HG03280 (cell line): ENCODE measurements at regions not wholly inside any gene's neighbourhood (a gene's known extent, or its start where the extent isn't known, plus 50 kb on each side); places are given as distances from the start of the nearest gene placed in this dataset.
"Not testable (repeated sequence)": the region's sequence is repeated elsewhere in the genome, so short reads cannot be mapped to it uniquely, and the experiment has no call there.

Source experiments
- ATAC-seq: cut with Tn5 transposase; IDR thresholded peaks from one replicate; pipeline ENCODE4 v1.9.1; 2021; ENCODE audit warnings: mild to moderate bottlenecking, moderate library complexity; ENCODE audit not compliant: unreplicated experiment

DNA sequence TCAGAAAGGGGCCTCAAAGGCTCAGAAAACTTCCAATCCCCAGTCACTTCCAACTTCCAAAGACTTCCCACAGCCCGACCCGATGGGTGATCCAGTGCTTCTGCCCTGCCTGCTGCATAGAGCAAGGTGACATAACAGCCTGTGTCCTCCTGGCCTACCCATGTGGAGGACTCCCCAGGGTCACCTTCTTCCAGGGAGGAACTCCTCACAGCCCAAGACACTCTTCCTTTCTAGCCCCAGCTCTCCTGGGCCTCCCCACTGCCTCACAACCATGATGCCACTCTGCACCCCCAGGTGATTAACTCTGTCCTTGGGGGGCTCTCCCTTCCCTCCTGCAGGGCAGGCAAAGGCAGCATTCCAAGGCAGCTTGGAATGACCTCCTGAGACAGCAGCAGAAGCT, 158.4 kb upstream of the PDE1C start:
- no peak for ATAC-seq

DNA sequence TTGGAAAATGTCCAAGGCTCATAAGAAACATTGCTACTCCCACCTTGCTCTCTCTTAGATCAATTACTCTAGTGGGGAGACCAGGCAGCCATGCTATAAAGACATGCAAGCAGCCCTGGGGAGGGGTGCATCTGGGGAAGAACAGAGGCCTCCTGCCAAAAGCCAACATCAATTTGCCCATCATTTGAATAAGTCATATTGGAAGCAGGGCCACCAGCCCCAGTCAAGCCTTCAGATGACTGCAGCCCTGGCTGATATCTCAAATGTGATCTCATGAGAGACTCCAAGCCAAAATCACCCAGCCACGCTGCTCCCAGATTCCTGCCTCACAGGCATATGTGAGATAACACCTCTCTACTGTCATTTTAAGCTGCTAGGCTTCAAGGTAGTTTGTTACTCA, 157.5 kb upstream of the PDE1C start:
- ATAC-seq: no peak

DNA sequence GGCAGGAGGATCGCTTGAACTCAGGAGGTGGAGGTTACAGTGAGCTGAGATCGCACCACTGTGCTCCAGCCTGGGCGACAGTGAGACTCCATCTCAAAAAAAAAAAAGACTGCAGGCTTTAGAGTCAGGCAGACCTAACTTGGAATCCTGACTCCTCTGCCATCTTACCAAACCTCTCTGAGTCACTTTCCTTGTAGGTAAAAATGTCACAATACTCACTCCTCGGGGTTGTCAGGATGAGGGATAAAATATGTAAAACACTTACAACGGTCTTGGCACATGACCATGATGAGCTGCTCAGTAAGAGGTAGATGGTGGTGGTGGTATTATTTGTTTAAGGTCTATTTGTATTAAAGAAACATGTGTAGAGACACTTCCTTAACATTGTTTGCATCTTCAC, 154.1 kb upstream of the PDE1C start:
- no peak for ATAC-seq

DNA sequence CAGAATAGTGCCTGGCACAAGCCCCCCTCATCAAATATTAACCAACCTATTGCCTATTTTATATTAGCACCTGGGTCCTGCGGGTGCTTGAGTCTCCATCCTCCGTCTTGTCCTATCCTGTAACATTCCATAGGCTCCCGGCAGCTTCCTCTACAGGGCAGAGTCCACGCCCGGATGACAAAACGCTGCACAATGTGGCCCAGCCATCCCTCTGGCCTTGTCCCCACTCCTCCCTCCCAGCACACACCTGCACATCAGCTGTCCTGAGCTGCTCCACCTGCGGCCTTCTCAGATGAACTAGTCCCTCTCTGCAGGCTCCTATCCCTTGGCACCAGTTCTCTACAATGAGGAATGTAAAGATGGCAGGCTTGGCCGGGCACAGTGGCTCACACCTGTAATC, 153.5 kb upstream of the PDE1C start:
- no peak for ATAC-seq

DNA sequence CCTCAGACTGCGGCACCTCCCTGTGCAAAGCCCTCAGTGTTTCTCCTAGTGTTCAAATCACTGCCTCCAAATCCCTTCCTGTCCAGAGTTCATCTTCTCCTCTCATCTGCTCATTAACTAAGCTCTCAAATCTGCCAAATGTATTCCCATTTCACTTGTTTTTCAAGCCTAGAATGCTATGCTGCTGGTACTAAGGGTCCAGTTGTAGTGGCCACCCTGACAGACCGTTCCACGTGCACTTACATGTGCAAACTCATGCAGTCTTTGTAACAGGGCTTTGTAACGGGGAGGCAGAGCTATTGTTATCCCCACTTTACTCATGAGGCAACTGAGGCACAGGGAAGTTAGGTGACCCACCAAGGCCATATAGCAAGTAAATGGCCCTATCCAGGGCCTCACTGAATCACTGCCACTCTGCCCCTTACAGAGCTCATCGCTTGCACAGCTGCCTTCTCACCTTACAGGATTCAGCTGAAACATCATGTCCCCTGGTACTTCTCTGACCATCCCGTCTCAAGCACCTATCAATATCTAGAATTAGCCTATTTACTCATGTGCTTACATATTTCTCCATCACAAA, 153.0 kb upstream of the PDE1C start:
- no peak for ATAC-seq

DNA sequence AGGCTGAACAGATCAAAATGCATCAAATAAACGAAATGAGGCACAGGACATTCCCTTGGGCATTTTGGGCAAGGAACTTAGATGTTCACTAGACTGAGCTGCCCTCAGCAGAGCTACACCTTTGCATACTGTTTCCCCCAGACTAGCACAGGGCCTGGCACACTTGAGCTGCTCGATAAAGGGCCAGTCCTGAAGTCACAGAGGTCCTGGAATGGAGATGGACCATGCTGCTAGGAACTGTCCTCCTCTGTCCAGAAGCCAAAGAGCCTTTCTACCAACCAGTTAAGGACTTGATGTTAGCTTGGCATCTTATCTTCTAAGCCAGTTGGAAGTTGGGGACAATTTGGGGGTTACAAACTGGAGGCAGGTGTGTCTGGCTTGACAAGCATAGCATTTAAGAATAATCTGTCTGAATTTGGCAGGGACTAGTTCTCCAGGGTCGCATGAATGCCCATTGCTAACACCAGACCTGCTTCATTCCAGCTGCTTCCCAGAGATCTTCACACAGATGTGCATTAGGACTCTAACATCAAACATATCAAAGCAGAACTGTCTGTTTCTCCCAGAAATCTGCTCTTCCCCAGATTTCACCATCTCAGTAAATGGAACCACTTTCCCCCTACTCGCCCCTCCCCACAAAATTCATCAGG, 152.2 kb upstream of the PDE1C start:
- ATAC-seq: no peak

DNA sequence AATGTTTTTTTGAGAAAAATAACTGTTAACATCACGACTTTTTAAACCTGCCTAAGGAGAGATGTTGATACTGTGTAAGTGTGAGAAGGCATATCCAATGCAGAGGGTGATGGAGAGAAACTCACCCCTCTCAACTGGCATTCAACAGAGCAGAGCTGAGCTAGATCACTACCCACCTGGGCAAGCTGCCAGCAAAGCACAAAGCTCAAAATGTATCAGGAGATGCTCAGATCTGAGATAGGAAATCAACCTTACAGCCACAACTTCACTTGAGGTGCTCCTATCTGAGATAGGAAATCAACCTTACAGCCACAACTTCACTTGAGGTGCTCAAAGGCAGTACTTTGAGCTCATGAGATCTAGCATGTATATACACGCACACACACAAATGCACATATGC, 151.5 kb upstream of the PDE1C start:
- no peak for ATAC-seq

DNA sequence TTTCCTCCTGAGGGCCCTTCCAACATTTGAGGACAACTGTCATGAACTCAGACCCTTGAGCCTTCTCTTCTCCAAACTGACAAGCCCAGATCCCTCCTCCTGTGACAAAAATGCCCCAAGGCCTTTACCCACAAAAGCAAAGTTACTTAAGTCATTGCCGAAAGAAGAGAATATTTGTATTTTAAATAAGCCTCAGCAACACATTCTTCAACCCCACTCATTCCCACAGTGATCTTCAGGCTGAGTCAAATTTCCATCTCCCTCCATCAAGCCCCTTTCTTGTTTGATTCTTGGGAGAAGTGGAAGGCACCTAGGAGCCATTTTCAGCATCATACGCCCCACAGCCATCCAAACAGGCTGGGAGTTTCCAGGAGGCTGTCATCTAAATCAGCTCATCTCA, 150.8 kb upstream of the PDE1C start:
- no peak for ATAC-seq

DNA sequence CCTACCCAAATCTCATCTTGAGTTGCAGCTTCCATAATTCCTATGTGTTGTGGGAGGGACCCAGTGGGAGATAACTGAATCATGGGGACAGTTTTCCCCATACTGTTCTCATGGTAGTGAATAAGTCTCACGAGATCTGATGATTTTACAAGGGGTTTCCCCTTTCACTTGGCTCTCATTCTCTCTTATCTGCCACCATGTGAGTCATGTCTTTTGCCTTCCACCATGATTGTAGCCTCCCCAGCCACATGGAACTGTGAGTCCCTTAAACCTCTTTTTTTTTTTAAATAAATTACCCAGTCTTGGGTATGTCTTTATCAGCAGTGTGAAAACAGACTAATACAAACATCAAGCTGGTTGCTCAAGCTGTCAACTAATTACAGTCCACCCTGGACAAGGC, 149.6 kb upstream of the PDE1C start:
- ATAC-seq: not testable (repeated sequence)

DNA sequence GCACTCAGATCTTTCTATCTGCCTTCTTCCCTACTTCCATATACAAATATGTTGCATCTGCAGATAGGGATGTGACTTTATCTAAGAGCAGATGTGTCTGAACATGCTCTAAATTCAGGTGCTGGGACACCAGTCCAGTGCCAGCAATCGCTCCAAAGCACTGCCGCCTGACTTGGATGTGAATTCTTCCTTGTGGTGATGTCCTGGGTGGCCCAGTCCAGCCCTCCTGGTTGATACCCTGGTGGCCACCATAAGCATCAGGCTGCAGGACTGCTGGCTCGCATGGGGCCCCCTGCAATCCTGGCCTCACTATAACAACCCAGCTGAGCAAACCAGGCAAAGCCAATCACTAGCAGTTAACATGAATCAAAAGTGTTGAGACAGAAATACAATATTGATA, 149.2 kb upstream of the PDE1C start:
- ATAC-seq: no peak

DNA sequence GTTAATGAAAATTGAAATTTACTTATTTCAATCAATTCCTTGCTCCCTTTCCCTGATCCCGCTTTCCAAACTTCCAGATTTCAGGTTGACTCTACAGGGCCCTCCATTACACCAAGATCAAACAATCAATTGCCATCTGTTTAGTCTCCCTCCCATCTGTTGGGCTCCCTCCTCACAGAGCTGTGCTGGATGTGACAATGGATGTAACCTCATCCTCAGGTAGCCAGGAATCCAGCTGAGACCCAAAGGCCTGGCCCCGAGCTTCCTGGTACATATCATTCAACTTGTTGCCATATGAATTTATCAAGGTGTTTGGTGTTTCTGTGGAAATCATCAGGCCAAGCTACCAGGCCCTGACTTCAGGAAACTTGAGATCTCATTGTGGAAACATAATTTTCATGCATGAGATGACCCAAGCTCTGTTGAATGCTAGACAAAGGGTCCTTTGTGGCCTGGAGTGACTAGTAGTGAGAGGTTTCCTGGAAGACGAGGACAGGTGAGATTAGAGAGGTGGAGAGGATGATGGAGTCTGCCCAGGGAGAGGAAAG, 148.6 kb upstream of the PDE1C start:
- ATAC-seq: no peak

DNA sequence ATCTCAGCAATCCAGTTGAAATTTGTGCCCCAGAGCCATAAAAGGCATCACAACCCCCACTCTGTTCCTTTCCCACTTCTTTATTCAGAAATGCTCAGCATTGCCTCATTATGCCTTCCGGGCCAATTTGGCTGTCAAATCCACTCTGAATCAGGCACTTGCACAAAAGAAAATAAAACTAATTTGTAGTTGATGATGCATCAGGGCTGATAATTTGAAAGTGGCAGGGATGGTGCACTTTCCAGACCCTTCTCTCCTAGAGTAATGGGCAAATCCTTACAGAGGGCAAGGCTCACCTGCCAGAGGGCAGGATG, 147.9 kb upstream of the PDE1C start:
- no peak for ATAC-seq

DNA sequence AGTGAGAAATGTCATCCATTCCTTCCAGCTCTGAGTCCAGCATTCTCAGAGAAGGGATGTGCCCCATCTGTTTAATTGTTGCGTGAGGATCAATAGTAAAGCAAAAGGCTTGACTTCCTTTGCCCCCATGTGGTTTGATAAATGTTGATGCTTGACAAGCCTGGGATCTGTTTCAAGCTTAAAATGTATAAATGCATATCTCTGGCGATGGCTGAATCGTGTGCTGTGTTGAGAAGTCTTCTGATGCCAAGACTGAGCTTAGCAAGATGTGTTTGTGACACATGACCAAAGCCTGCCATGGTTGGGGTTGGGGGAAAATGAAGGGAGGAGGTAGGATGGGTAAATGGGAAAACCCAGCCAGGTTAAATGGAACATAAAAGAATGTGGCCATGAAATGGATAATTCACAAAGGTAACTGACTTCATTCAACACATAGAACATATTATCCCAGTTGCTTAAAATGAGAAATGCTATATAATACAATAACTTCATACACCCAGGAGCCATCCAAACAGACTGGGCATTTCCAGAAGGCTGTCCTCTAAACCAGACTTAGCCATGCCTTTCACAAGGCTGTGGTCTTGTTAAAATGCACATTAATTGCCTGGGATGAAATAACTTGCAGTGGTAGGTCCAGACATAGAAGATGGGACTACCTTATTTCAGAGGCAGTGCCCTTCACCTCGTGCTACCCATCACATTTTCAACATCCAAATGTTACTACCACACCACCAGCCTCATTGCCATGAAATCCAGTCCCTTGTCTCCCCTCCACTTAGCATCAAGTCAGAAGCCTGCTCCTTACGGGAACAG, 147.3 kb upstream of the PDE1C start:
- no peak for ATAC-seq

DNA sequence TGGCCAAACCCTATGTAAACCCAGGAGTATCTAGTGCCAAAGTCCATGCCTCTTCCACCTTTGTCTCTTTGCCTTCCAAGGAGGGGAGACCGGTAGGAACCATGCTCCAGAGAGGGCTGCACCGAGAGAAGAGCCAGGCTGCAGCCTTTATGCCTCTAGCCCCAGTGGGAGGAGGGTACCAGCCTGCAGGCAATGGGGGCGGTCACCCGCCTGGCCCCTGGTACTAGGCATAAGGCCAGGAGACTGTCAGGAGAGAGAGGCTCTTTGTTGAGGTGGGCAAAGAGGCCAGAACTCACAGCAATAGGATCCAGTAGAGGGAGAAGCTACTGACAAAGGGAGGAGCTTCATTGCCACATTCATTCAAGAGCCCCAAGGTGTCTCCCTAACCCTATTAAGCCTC, 146.6 kb upstream of the PDE1C start:
- ATAC-seq: no peak

DNA sequence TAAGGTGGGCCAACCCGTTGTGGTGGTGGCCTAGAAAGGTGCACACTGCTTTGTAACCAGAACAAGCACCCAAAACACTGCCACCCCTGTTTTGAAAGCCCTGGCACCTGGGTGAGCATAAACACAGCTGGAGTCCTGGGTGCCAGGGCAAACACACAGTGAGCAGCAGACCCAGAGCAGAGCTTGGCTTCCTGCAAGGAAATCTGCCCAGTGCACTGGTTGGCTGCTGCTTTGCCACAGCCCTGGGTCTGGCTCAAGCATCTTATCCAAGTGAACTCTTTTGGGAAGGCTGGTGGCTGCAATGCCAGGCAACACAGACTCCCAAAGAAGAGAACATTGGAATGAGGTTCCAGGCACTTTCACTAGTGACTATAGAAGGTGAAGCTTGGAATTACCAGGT, 145.5 kb upstream of the PDE1C start:
- ATAC-seq: no peak

DNA sequence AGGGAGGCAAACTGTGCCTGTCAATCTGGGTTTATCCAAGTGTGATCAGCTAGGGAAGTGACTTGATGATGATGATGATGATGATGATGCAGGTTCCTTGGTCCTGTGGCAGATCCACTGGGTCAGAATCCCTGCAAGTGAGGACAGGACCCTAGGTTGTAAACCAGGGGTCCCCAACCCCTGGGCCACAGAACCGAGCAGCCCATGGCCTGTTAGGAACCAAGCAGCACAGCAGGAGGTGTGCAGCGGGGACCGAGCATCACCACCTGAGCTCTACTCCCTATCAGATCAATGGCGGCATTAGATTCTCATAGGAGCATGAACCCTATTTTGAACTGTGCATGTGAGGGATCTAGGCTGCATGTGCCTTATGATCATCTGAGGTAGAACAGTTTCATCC, 144.7 kb upstream of the PDE1C start:
- no peak for ATAC-seq

DNA sequence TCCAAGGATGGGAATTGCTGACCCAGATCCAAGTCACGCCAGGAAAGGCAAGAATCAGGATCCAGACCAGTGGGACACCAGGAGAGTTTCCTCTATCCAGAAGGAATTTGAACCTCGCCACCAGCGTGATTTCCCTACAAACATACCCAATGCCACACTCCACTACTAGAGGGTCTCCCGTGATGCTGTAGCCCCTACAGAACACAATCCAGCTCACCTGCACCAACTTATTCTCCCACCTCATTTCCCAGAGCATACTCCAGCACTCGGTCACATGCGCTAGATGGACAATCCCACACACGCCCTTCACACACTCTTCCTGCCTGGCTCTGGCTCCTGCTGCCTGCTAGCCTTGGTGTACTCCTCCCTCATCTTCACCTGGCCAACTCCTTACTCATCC, 142.1 kb upstream of the PDE1C start:
- ATAC-seq: no peak

DNA sequence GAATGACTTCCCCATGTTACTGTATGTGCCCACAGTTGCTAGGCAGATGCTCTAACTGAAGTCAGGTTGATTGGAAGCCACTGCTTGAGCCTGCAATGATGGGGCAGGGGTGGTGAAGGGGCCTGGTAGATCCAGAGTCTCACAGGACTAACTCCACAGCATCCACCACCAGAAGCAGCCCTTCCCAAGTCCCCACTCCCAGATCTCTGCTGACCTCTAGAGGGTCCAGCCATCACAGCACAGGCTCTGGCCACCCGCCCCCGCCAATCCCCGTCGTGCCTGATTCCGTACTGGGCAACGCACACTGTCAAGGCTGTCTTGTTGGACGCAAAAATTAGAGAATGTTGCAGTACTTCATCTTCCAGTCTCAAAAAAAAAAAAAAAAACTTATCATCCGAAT, 136.8 kb upstream of the PDE1C start:
- ATAC-seq: no peak

DNA sequence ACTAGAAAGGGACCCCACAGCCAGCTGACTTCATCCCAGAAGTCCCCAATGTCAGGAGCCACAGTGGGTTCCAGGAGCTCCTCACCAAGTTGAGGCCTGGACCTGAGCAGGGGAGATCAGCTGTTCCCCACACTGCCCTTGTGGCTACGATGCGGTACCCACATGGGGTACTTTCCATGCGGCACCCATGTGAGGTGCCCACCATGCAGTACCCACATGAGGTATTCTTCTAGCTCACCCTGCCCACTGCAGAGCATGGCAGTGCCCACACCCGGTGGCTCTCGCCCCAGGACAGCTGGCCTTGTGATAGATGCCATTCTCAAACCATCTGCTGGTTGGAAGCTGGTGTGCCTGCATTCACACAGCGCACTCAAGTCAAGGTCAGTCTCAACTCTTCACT, 136.3 kb upstream of the PDE1C start:
- no peak for ATAC-seq

DNA sequence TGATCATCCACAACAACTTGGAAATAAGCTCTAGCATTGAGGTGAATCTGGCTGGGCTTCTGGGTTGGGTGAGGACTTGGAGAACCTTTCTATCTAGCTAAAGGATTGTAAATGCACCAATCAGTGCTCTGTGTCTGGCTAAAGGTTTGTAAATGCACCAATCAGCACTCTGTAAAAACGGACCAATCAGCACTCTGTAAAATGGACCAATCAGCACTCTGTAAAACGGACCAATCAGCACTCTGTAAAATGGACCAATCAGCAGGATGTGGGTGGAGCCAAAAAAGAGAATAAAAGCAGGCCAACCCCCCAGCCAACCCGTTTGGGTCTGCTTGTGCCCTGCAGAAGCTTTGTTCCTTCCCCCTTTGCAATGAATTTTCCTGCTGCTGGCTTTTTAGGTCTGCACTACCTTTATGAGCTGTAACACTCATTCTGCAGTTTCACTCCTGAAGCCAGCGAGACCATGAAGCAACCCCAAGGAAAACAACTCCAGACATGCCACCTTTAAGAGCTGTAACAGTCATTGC, 135.2 kb upstream of the PDE1C start:
- ATAC-seq: not testable (repeated sequence)

DNA sequence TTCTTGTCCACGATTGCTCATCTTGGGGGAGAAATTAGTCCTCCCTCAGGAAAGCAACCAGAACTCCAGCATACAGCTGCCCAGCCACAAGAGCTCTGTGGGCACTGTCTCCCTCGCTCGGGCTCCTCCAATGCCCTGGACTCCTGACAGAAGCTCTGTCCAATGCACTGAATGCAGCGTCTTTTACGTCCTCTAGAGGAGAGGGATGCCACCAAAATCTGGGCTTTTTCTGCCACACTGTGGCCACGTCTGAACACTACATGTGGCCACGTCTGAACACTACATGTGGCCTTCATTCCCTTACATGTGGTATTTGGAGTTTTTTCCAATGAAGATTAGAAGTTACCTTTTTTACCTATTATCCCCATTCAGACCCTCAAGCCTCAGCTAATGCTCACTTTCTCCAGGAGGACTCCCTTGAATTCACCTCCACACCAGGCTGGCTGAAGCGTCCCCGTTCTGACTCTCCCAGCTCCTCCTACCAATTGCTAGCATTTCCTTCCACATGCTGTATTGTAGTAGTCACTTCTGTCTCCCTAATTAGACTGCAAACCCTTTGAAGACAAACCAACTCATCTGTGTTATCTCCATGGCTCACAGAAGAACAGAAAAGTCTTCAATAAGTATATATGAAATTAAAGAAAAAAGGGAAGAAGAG, 134.3 kb upstream of the PDE1C start:
- ATAC-seq: no peak

DNA sequence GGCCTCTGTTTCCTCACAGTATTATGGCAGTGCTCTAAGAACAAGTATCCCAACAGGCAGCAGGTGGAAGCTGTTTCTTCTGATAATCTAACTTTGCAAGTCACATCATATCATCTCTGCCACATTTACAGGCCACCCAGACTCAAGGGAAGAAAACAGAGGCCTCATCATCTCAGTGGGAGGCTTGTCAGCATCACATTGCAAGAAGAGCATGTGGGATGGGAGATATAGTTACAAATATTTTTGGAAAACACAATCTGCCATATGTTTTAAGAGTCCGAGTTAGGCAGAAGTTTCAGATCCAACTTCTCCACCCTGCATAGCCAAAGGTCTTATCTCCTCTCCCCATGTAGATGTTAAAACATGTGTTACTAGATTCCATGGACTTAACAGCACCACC, 130.4 kb upstream of the PDE1C start:
- no peak for ATAC-seq
